WTC11 (cell line): ENCODE measurements at regions not wholly inside any gene's neighbourhood (a gene's known extent, or its start where the extent isn't known, plus 50 kb on each side); places are given as distances from the start of the nearest gene placed in this dataset.

Source experiments
- ATAC-seq: fragments of 200-7000 bp; cut with Tn5 transposase; 2 replicates; pipeline ENCODE4 v1.10.0; 2021; ENCODE audit warnings: mild to moderate bottlenecking, moderate library complexity
- CTCF ChIA-PET: fragments of 300-600 bp; sonication (Branson Sonifier 250); formaldehyde crosslinking; loops from one replicate; lab custom pipeline; 2021; ENCODE audit warnings: antibody characterized with exemption; lab: Charles Lee
- POLR2A ChIA-PET: fragments of 350-600 bp; sonication (Branson Sonifier 250); formaldehyde crosslinking; loops from one replicate; lab custom pipeline; 2021; ENCODE audit warnings: antibody characterized with exemption; lab: Charles Lee
- DNase-seq: peaks from one replicate; pipeline ENCODE4 v3.0.0; 2021; ENCODE audit warnings: low spot score
- H3K27ac Mint-ChIP-seq: 2 replicates; pipeline ENCODE4 v1.8.0; 2021; ENCODE audit warnings: mixed read lengths
- H3K27me3 Mint-ChIP-seq: 2 replicates; pipeline ENCODE4 v1.8.0; 2021; ENCODE audit warnings: low read depth, mild to moderate bottlenecking, moderate library complexity, mixed read lengths
- H3K36me3 Mint-ChIP-seq: 2 replicates; pipeline ENCODE4 v1.8.0; 2021; ENCODE audit warnings: mixed read lengths
- H3K4me1 Mint-ChIP-seq: 2 replicates; pipeline ENCODE4 v1.8.0; 2022; ENCODE audit warnings: mixed read lengths
- H3K4me3 Mint-ChIP-seq: 2 replicates; pipeline ENCODE4 v1.8.0; 2021; ENCODE audit warnings: mild to moderate bottlenecking, moderate library complexity, mixed read lengths
- H3K9me3 Mint-ChIP-seq: 2 replicates; pipeline ENCODE4 v1.8.0; 2021; ENCODE audit warnings: mixed read lengths
- ATF2 ChIP-seq: sonication (generic); formaldehyde crosslinking; IDR thresholded peaks from 2 replicates; pipeline ENCODE4 v1.8.1; 2022; ENCODE audit warnings: low read depth, missing genetic modification reagents, borderline replicate concordance
- ATF6 ChIP-seq: sonication (generic); formaldehyde crosslinking; IDR thresholded peaks from 2 replicates; pipeline ENCODE4 v1.8.1; 2023; ENCODE audit warnings: mild to moderate bottlenecking, missing genetic modification reagents
- CREM ChIP-seq: sonication (generic); formaldehyde crosslinking; IDR thresholded peaks from 2 replicates; pipeline ENCODE4 v1.8.1; 2022; ENCODE audit warnings: mild to moderate bottlenecking, missing genetic modification reagents, moderate library complexity
- FOXP1 ChIP-seq: sonication (generic); formaldehyde crosslinking; IDR thresholded peaks from 2 replicates; pipeline ENCODE4 v1.8.0; 2022; ENCODE audit warnings: missing genetic modification reagents, mild to moderate bottlenecking, moderate library complexity, borderline replicate concordance
- JUN ChIP-seq: sonication (generic); formaldehyde crosslinking; IDR thresholded peaks from 2 replicates; pipeline ENCODE4 v1.8.0; 2023; ENCODE audit warnings: mild to moderate bottlenecking, missing genetic modification reagents
- KAT7 ChIP-seq: sonication (generic); formaldehyde crosslinking; IDR thresholded peaks from 2 replicates; pipeline ENCODE4 v1.8.1; 2023; ENCODE audit warnings: missing genetic modification reagents, mild to moderate bottlenecking, borderline replicate concordance
- MYBL2 ChIP-seq: sonication (generic); formaldehyde crosslinking; IDR thresholded peaks from 2 replicates; pipeline ENCODE4 v1.8.1; 2023; ENCODE audit warnings: mild to moderate bottlenecking, moderate library complexity, missing genetic modification reagents
- NR3C1 ChIP-seq: sonication (generic); formaldehyde crosslinking; conservative IDR thresholded peaks from 2 replicates; pipeline ENCODE4 v1.8.1; 2023; ENCODE audit warnings: low read depth, mild to moderate bottlenecking, missing genetic modification reagents
- PREB ChIP-seq: sonication (generic); formaldehyde crosslinking; IDR thresholded peaks from 2 replicates; pipeline ENCODE4 v1.8.1; 2022; ENCODE audit warnings: mild to moderate bottlenecking, missing genetic modification reagents, moderate library complexity, borderline replicate concordance
- PRRX2 ChIP-seq: fragments of 250-450 bp; sonication (Bioruptor Pico); IDR thresholded peaks from 2 replicates; pipeline ENCODE4 v1.8.0; 2021; ENCODE audit warnings: mild to moderate bottlenecking
- RELA ChIP-seq: sonication (generic); formaldehyde crosslinking; IDR thresholded peaks from 2 replicates; pipeline ENCODE4 v1.8.1; 2022; ENCODE audit warnings: missing genetic modification reagents, mild to moderate bottlenecking, borderline replicate concordance
- RORB ChIP-seq: fragments of 250-450 bp; sonication (Bioruptor Pico); IDR thresholded peaks from 2 replicates; pipeline ENCODE4 v1.9.0; 2021; ENCODE audit warnings: mild to moderate bottlenecking
- SMAD3 ChIP-seq: sonication (generic); formaldehyde crosslinking; IDR thresholded peaks from 2 replicates; pipeline ENCODE4 v1.8.0; 2022; ENCODE audit warnings: missing genetic modification reagents, mild to moderate bottlenecking, borderline replicate concordance
- SMAD4 ChIP-seq: sonication (generic); formaldehyde crosslinking; IDR thresholded peaks from 2 replicates; pipeline ENCODE4 v1.8.0; 2022; ENCODE audit warnings: mild to moderate bottlenecking, missing genetic modification reagents
- SOX15 ChIP-seq: fragments of 250-450 bp; sonication (Bioruptor Pico); IDR thresholded peaks from 2 replicates; pipeline ENCODE4 v1.9.0; 2021; ENCODE audit warnings: mild to moderate bottlenecking
- SP1 ChIP-seq: sonication (generic); formaldehyde crosslinking; conservative IDR thresholded peaks from 2 replicates; pipeline ENCODE4 v1.8.1; 2022; ENCODE audit warnings: missing genetic modification reagents
- USF1 ChIP-seq: sonication (generic); formaldehyde crosslinking; IDR thresholded peaks from 2 replicates; pipeline ENCODE4 v1.8.0; 2022; ENCODE audit warnings: mild to moderate bottlenecking, missing genetic modification reagents
- ZMAT4 ChIP-seq: fragments of 250-450 bp; sonication (Bioruptor Pico); IDR thresholded peaks from 2 replicates; pipeline ENCODE4 v1.9.0; 2021; ENCODE audit warnings: mild to moderate bottlenecking
- ZNF138 ChIP-seq: sonication (generic); formaldehyde crosslinking; conservative IDR thresholded peaks from 2 replicates; pipeline ENCODE4 v1.8.1; 2022; ENCODE audit warnings: mild to moderate bottlenecking, moderate library complexity, missing genetic modification reagents
- ZNF317 ChIP-seq: sonication (generic); formaldehyde crosslinking; IDR thresholded peaks from 2 replicates; pipeline ENCODE4 v1.8.1; 2023; ENCODE audit warnings: low read depth, mild to moderate bottlenecking, moderate library complexity, missing genetic modification reagents, borderline replicate concordance
- ZNF396 ChIP-seq: fragments of 250-450 bp; sonication (Bioruptor Pico); IDR thresholded peaks from 2 replicates; pipeline ENCODE4 v1.8.0; 2021; ENCODE audit warnings: mild to moderate bottlenecking, moderate library complexity, borderline replicate concordance
- TF ChIP-seq, protein P1 (sequence below): sonication (generic); formaldehyde crosslinking; IDR thresholded peaks from 2 replicates; pipeline ENCODE4 v1.8.1; 2022; ENCODE audit warnings: mild to moderate bottlenecking, moderate library complexity, missing genetic modification reagents
- TF ChIP-seq, protein P2 (sequence below): sonication (generic); formaldehyde crosslinking; IDR thresholded peaks from 2 replicates; pipeline ENCODE4 v1.8.0; 2023; ENCODE audit warnings: missing genetic modification reagents
- TF ChIP-seq, protein P3 (sequence below): fragments of 250-450 bp; sonication (Bioruptor Pico); IDR thresholded peaks from 2 replicates; pipeline ENCODE4 v1.9.0; 2021; ENCODE audit warnings: mild to moderate bottlenecking

- ATAC-seq (no peak), DNase-seq (no peak)
- peaks cover 12% of the 10 kb centered on the region for H3K27me3 Mint-ChIP-seq
- no peak overlapping the region for H3K27ac Mint-ChIP-seq
- POLR2A ChIA-PET, result no interaction called here
- no peaks in the 10 kb centered on the region for H3K4me1 Mint-ChIP-seq
- CTCF ChIA-PET, result no interaction called here
- TF ChIP-seq ATF6 (CRISPR knock-in tag) (no peak), ZNF396 (no peak), FOXP1 (CRISPR knock-in tag) (no peak), ZMAT4 (no peak), SMAD4 (CRISPR knock-in tag) (no peak), ZNF317 (no peak), RELA (CRISPR knock-in tag) (no peak), PREB (CRISPR knock-in tag) (no peak), NR3C1 (CRISPR knock-in tag) (no peak), ATF2 (CRISPR knock-in tag) (no peak), SOX15 (CRISPR knock-in tag) (no peak)
- H3K36me3 Mint-ChIP-seq, result peaks cover 79% of the 10 kb centered on the region
- H3K9me3 Mint-ChIP-seq, result peaks cover 82% of the 10 kb centered on the region
- H3K4me3 Mint-ChIP-seq, result no peak overlapping the region
Measured at GRCh38 chr16:6910301-6910700, 422.3 kb upstream of the RBFOX1 start.

DNA sequence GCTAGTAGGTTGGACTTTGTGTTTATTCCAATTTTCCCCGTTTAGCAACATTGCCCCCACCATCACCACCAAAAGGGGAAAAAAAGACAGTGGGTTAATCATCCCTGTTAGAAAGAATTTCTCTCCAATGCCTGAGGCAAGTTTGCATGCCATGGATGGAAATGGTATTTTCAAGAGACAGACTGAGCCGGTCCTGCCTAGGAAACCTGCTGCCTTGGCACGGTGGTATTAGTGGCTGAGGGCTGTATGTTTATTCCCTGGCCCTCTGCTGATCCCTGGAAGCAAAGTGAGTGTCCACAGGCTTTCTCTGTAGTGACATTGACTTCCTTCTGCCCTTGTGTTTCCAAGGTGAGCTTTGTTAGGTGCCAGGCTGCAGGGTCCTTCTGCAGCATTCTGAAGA is 427.0 kb upstream of the RBFOX1 start:
- ChIA-PET CTCF (no interaction called here), POLR2A (no interaction called here)
- H3K27ac Mint-ChIP-seq, result no peak overlapping the region
- ATAC-seq (no peak), DNase-seq (no peak)
- TF ChIP-seq ZNF138 (CRISPR knock-in tag) (no peak), CREM (CRISPR knock-in tag) (no peak), KAT7 (no peak), USF1 (CRISPR knock-in tag) (no peak), SP1 (CRISPR knock-in tag) (no peak), MYBL2 (no peak), JUN (CRISPR knock-in tag) (no peak), PRRX2 (CRISPR knock-in tag) (no peak), SMAD3 (no peak), RELA (CRISPR knock-in tag) (no peak), RORB (CRISPR knock-in tag) (no peak)
- TF ChIP-seq, protein P1, sequence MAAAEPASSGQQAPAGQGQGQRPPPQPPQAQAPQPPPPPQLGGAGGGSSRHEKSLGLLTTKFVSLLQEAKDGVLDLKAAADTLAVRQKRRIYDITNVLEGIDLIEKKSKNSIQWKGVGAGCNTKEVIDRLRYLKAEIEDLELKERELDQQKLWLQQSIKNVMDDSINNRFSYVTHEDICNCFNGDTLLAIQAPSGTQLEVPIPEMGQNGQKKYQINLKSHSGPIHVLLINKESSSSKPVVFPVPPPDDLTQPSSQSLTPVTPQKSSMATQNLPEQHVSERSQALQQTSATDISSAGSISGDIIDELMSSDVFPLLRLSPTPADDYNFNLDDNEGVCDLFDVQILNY, result no peak
- TF ChIP-seq, protein P2, sequence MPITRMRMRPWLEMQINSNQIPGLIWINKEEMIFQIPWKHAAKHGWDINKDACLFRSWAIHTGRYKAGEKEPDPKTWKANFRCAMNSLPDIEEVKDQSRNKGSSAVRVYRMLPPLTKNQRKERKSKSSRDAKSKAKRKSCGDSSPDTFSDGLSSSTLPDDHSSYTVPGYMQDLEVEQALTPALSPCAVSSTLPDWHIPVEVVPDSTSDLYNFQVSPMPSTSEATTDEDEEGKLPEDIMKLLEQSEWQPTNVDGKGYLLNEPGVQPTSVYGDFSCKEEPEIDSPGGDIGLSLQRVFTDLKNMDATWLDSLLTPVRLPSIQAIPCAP (CRISPR knock-in tag), result no peak
- TF ChIP-seq, protein P3, sequence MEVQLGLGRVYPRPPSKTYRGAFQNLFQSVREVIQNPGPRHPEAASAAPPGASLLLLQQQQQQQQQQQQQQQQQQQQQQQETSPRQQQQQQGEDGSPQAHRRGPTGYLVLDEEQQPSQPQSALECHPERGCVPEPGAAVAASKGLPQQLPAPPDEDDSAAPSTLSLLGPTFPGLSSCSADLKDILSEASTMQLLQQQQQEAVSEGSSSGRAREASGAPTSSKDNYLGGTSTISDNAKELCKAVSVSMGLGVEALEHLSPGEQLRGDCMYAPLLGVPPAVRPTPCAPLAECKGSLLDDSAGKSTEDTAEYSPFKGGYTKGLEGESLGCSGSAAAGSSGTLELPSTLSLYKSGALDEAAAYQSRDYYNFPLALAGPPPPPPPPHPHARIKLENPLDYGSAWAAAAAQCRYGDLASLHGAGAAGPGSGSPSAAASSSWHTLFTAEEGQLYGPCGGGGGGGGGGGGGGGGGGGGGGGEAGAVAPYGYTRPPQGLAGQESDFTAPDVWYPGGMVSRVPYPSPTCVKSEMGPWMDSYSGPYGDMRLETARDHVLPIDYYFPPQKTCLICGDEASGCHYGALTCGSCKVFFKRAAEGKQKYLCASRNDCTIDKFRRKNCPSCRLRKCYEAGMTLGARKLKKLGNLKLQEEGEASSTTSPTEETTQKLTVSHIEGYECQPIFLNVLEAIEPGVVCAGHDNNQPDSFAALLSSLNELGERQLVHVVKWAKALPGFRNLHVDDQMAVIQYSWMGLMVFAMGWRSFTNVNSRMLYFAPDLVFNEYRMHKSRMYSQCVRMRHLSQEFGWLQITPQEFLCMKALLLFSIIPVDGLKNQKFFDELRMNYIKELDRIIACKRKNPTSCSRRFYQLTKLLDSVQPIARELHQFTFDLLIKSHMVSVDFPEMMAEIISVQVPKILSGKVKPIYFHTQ (CRISPR knock-in tag), result no peak
- H3K4me1 Mint-ChIP-seq, result no peaks in the 10 kb centered on the region
- peaks cover 76% of the 10 kb centered on the region for H3K36me3 Mint-ChIP-seq
- H3K4me3 Mint-ChIP-seq, result no peak overlapping the region
- H3K27me3 Mint-ChIP-seq, result peaks cover 14% of the 10 kb centered on the region
- peaks cover 81% of the 10 kb centered on the region for H3K9me3 Mint-ChIP-seq
